PC-3 (cell line): ENCODE measurements at regions not wholly inside any gene's neighbourhood (a gene's known extent, or its start where the extent isn't known, plus 50 kb on each side); places are given as distances from the start of the nearest gene placed in this dataset.

Source experiments
- EZH2 ChIP-seq: fragments of 300-600 bp; sonication (generic); IDR thresholded peaks from one replicate; pipeline ENCODE4 v1.6.1; 2017; ENCODE audit warnings: antibody characterized with exemption, mild to moderate bottlenecking, low read length; ENCODE audit not compliant: unreplicated experiment
- EZH2phosphoT487 ChIP-seq: fragments of 300-600 bp; sonication (generic); IDR thresholded peaks from 2 replicates; pipeline ENCODE4 v1.6.1; 2018; ENCODE audit warnings: mild to moderate bottlenecking, antibody characterized with exemption, low read length, borderline replicate concordance
- TF ChIP-seq, protein P1 (sequence below): fragments of 300-600 bp; sonication (generic); conservative IDR thresholded peaks from 2 replicates; pipeline ENCODE4 v1.5.1; 2017; ENCODE audit warnings: antibody characterized with exemption, low read depth, mild to moderate bottlenecking, low read length

DNA sequence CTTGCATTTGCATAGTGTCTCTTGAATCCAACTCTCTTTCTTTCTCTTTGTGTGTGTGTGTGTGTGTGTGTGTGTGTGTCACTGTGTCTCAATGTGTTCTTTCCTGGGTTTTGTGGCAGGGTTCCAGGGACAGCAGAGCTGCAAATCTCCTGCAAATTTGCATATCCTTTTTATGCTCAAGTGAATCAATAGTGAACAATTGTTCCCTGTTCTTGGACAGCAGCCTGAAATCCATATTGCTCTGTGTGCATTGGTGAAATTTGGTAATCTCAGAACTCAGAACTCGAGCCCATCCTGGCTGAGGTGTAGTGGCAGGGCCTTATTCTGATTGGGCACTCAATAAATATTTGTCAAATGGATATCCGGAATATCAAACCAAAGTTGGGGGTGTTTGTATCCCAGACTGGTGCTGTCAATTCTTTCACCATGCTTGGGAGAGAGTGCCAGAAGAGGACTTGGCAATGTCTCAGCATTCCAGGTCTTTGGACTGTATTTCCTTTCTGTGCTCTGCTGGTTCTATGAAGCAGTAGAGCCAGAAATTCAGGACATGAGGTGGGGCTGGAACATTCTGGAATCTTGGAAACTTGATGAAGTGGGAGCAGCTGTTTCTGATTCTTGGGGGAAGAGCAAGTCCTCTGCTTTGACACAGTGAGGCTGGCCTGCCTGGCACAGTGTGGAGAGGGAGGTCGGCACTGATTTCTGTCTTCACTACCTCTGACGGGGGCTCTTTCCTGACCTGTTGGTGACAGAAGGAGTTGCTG, 380.6 kb upstream of the C2CD4B start:
- TF ChIP-seq, protein P1, sequence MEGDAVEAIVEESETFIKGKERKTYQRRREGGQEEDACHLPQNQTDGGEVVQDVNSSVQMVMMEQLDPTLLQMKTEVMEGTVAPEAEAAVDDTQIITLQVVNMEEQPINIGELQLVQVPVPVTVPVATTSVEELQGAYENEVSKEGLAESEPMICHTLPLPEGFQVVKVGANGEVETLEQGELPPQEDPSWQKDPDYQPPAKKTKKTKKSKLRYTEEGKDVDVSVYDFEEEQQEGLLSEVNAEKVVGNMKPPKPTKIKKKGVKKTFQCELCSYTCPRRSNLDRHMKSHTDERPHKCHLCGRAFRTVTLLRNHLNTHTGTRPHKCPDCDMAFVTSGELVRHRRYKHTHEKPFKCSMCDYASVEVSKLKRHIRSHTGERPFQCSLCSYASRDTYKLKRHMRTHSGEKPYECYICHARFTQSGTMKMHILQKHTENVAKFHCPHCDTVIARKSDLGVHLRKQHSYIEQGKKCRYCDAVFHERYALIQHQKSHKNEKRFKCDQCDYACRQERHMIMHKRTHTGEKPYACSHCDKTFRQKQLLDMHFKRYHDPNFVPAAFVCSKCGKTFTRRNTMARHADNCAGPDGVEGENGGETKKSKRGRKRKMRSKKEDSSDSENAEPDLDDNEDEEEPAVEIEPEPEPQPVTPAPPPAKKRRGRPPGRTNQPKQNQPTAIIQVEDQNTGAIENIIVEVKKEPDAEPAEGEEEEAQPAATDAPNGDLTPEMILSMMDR = no peak
- no peak for TF ChIP-seq EZH2
- no peak for TF ChIP-seq EZH2phosphoT487
